CD4-positive, alpha-beta T cell treated with Interleukin-17A for 1 hour (primary cell): ENCODE measurements at regions not wholly inside any gene's neighbourhood (a gene's known extent, or its start where the extent isn't known, plus 50 kb on each side); places are given as distances from the start of the nearest gene placed in this dataset.
A peak's percentile ranks its signal among the peaks of the same experiment; 100 is the strongest.

ENCODE experiments used
- DNase-seq: peaks from one replicate; pipeline ENCODE4 v3.0.0-alpha.2; 2020

- DNase-seq = no peak
Measured at GRCh38 chr2:177314722-177315264, 50.3 kb upstream of the NFE2L2 start.

- no peak for DNase-seq
Measured at GRCh38 chr2:177315364-177315763, 50.8 kb upstream of the NFE2L2 start.

GRCh38 chr2:177316756-177317155 lies 52.2 kb upstream of the NFE2L2 start:
- DNase-seq = no peak

- DNase-seq = no peak
Measured at GRCh38 chr2:177317443-177317842, 52.9 kb upstream of the NFE2L2 start.

- no peak for DNase-seq
Measured at GRCh38 chr2:177317857-177318256, 53.3 kb upstream of the NFE2L2 start.

- no peak for DNase-seq
Measured at GRCh38 chr2:177318613-177319012, 54.1 kb upstream of the NFE2L2 start.

- no peak for DNase-seq
Measured at GRCh38 chr2:177320596-177320995, 56.1 kb upstream of the NFE2L2 start.

- DNase-seq = no peak
Measured at GRCh38 chr2:177322801-177323261, 58.3 kb upstream of the NFE2L2 start.

GRCh38 chr2:177324797-177325196 lies 60.3 kb upstream of the NFE2L2 start:
- no peak for DNase-seq

- DNase-seq = no peak
Measured at GRCh38 chr2:177325554-177325953, 61.0 kb upstream of the NFE2L2 start.

GRCh38 chr2:177326005-177326404 lies 61.5 kb upstream of the NFE2L2 start:
- DNase-seq = no peak

GRCh38 chr2:177326591-177326990 lies 62.1 kb upstream of the NFE2L2 start:
- no peak for DNase-seq

GRCh38 chr2:177327009-177327408 lies 62.5 kb upstream of the NFE2L2 start:
- DNase-seq = no peak

GRCh38 chr2:177328056-177328455 lies 63.5 kb upstream of the NFE2L2 start:
- DNase-seq = no peak

GRCh38 chr2:177329064-177329463 lies 63.5 kb upstream of the AGPS start:
- DNase-seq = no peak

- no peak for DNase-seq
Measured at GRCh38 chr2:177331466-177331997, 61.0 kb upstream of the AGPS start.

- DNase-seq = peak; percentile 76
Measured at GRCh38 chr2:177332026-177332991, 60.3 kb upstream of the AGPS start.

- DNase-seq = no peak
Measured at GRCh38 chr2:177332992-177333388, 59.6 kb upstream of the AGPS start.

GRCh38 chr2:177334940-177335543 lies 57.5 kb upstream of the AGPS start:
- DNase-seq = peak; percentile 61

GRCh38 chr2:177335917-177336450 lies 56.6 kb upstream of the AGPS start:
- no peak for DNase-seq

GRCh38 chr2:177338177-177338721 lies 54.3 kb upstream of the AGPS start:
- DNase-seq = no peak

- DNase-seq = no peak
Measured at GRCh38 chr2:177340158-177340557, 52.4 kb upstream of the AGPS start.

GRCh38 chr2:177342736-177343135 lies 49.8 kb upstream of the AGPS start:
- no peak for DNase-seq
